Kidney tubule cell (primary cell): ENCODE measurements at regions not wholly inside any gene's neighbourhood (a gene's known extent, or its start where the extent isn't known, plus 50 kb on each side); places are given as distances from the start of the nearest gene placed in this dataset.

ENCODE experiments used
- DNase-seq: peaks from one replicate; pipeline ENCODE4 v3.0.0-alpha.2; 2018; ENCODE audit warnings: low spot score

GRCh38 chr11:113579292-113579940, 104.2 kb upstream of the DRD2 start:
- DNase-seq: no peak

DNA sequence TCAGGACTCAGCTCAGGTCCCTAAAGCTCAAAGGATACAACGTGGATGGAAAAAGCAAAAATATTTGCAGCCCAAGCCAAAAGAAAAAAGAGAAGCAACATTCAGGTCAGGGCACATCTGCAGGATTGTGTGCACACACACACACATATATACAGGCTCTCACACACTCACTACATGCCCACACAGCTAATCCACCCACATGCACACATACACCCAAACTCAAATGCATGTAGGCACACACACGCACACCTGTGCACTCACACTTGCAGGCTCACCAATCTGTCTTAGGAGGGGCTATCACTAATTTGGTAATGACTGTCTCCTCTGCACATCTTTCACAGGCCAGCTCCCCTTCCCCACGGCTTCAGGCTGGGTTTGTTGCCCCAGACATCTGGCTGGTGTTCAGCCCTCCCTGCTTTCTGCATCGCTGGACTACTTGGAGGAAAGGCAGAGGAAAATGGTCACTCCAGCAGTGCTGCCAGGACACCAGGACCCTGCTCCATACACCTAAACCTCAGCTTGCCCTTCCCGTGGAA, 103.6 kb upstream of the DRD2 start:
- DNase-seq: no peak

DNA sequence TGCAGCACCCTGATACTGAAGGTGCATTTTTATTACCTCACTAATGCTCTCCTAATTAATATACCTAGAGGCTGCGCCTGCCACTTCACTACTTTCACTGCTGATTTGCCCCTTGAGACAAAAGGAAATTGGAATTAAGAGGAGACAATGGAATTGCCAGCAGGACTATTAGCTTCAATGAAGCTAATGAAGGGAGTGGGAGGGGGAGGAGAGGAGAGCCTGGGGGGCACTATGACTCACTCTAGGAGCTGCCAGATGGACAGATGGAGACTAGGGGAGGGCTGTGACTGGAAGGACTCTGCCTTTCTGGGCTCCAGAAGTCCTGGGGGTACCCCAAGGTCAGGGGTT, 102.8 kb upstream of the DRD2 start:
- no peak for DNase-seq

DNA sequence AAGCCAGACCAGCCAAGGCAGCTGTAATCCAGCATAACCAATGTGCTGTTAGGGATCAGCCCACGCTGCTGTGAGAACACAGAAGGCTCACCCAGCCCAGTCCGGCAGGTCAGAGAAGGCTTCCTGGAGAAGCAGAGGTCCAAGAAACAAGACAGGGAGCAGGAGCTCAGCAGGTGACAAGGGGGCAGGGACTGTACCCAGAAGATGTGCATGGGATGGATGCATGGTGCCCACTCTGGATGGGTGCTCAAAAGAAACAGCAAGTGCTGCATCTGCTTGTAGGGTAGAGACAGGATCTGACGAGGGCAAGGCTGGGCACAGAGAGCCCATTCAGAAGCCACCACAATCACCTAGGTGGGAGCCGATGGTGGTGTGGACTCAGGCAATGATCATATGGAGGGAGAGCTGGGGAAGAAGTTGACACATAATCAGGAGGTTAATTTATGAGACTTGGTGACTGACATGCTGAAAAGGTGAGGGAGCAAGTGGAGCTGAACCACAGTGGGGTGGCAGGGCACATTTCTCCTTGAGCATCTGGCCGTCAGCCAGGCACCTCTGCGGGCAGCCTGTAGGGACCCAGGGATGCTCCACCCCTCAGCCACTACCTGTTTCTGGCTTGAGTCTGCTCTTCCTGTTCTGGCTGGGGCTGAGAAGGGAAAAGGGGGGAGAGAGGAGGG, 102.3 kb upstream of the DRD2 start:
- DNase-seq: peak; percentile 63

DNA sequence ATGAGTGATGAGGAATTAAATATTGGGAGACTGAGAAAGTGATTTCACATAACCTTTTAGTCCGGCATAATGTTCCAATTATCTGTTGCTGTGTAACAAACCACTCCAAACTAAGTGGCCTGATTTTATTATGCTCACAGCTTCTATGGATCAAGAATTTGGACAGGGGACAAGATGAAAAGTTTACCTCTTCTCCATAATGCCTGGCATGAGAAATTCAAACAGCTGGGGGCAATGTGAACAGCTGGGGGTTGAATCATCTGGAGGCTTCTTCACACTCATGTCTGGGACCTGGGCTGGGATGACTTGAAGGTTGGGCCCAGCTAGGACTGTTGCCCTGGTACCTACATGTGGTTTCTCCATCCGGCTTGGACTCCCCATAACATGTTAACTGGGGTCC, 99.4 kb upstream of the DRD2 start:
- DNase-seq: no peak

- DNase-seq: no peak
These were observed 99.0 kb upstream of the DRD2 start for GRCh38 chr11:113574171-113574570.

DNA sequence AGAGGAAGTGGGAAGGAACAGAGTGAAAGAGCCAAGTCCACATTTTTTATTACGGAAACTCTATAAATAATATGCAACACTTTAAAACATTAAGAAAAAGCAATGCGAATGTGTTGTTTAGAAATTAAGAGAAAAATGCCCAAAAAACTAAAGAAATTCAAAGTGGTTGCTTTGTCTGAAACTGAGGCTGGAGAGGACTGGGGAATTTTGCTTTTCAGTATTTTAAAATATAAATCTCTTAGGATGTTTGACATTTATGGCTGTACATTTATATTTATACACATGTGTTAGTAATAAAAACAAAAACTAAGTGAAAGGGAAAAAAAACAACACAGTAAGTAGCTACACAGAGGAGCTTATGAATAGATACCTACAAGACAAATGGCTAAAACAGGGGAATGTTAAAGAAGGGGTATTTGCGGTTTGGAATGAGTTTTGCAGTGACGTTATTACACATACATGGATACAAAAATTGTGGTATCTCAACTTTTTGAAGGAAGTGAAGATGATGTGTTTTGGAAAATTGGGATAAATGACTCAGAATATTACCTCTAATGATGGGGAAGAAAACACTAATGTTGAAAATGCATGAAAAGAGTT, 97.0 kb upstream of the DRD2 start:
- no peak for DNase-seq

- DNase-seq: no peak
These were observed 96.3 kb upstream of the DRD2 start for GRCh38 chr11:113571531-113571930.

DNA sequence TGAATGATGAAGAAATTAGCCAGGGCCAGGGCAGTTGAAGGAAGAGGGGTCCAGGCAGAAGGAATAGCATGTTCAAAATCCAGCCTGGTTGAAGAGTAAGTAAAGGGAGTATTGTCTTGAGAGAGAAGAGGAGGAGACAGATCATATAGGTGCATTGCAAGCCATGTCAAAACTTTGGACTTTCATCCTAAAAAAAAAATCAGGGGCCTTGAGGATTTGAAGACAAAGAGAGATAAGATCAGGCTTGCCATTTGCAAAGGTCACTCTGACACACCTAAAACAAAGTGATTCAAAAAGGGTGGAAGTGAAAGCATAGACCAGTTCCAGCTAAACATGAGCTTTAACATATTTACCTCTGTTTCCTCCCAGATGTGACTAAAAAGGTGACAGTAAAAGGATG, 95.7 kb upstream of the DRD2 start:
- DNase-seq: no peak

DNA sequence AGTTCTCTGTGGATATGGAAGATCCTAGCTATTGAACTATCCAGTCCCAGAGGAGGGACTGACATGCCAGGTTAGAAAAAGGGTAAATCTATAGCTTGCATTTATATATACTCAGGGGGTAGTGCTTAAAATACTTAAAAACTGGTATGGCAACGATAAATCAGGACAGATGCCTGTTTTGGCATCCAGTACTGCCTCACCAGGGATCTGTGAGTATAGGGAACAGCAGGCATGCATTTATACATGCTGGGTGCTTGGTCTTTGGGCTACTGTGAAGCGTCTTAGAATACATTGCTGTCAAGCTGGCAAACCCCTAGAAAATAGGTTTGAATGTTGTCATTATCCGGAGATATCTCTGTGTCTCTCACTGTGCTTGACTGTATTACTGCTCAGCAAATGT, 94.2 kb upstream of the DRD2 start:
- no peak for DNase-seq

DNA sequence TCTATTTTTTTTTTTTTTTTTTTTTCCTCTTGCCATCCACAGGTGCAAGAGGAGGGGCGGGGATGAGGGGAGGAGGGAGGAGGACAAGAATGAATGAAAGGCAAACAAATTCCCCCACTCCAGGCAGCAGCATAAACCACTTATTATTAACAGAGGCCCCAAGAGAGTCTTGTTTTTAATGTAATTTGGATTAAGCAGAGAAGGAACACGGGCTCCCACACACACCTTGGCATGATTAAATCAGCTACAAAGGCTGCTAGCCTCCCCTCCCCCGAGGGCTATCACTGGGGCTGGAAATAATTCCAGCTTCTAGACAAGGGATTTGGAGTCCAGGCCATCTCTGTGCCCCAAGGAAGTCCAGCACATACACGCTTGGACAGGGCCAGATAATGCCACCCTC, 93.4 kb upstream of the DRD2 start:
- DNase-seq: no peak

DNA sequence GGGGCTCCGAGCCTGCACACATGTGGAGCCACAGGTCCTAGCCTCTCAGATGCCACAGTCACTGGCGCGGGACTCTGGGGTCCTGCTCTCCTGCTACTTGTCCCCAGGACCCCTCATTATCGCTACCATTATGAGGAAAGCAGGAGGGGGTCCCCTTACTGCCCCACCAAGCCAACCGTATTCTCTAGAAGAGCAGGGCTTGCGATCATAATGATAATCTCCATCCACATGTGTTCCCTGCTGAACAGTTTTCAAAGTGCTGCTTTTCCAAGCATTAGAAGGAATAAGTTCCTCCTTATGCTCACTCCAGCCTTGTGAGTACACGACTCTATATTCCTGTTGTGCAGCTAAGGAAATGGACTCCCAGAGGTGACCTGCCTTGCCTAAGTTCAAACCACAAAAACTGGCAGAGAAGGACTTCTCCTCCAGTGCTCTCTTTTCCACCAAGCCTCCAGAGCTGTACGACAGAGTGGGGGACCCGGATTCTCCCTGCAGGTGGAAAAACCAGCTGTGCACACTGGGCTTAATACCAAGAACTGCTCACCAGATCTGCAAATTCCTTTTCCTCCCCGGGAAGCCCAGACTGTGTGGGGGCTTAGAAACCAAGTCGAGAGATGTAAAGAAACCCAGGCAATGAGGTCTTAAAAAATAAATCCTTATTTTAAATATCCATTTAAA, 92.8 kb upstream of the DRD2 start:
- no peak for DNase-seq

DNA sequence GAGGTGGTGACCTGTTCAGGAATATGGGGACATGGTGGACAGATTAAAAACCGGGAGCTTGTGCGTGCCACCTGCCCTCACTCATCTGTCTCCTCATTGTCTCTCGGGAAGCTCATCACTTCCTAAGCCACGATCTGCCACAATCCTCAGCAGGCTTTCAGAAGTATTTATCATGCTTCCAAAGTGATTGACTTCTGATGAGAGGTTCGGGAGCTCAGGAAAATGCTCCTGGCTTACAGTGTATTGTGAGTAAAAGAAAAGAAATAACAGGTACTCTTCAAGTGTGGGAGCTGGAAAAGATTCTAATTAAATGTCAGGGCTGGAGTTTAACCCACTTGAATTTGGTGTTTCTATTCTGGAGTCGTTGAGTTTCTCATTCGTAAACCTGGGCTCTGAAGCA, 91.9 kb upstream of the DRD2 start:
- DNase-seq: no peak

DNA sequence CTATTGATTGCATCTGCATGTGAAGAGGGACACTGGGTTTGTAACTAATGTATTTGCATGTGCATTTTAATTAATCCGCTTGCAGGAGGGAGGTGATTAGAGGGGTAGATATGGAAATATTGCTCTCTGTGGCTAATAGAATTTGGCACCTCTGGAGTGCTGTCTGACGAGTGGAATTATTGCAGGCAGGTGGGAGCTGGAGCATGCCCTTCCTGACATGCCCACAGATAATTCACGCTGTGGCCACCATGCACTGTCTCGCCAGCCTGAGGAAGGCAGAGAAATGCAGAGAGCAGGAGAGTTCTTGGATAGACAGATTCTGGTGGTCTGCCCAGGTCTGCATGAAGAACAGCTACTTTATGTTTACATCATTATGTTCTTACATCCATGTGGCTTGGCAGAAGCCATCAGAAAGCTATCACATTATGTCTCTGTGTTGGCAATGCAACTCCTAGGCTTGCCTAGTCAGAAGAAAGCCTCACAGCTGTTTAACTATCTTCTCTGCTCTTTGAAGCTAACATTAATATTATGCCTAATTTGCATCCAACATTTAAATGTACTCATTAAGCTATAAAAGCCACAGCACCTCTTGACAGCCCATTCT, 89.4 kb upstream of the DRD2 start:
- no peak for DNase-seq

- no peak for DNase-seq
These were observed 88.7 kb upstream of the DRD2 start for GRCh38 chr11:113563766-113564526.

- DNase-seq: no peak
These were observed 87.8 kb upstream of the DRD2 start for GRCh38 chr11:113562981-113563461.

- no peak for DNase-seq
These were observed 87.4 kb upstream of the DRD2 start for GRCh38 chr11:113562576-113562975.

- no peak for DNase-seq
These were observed 82.7 kb upstream of the DRD2 start for GRCh38 chr11:113557926-113558325.

- no peak for DNase-seq
These were observed 80.8 kb upstream of the DRD2 start for GRCh38 chr11:113556036-113556435.

- no peak for DNase-seq
These were observed 79.9 kb upstream of the DRD2 start for GRCh38 chr11:113555071-113555619.

DNA sequence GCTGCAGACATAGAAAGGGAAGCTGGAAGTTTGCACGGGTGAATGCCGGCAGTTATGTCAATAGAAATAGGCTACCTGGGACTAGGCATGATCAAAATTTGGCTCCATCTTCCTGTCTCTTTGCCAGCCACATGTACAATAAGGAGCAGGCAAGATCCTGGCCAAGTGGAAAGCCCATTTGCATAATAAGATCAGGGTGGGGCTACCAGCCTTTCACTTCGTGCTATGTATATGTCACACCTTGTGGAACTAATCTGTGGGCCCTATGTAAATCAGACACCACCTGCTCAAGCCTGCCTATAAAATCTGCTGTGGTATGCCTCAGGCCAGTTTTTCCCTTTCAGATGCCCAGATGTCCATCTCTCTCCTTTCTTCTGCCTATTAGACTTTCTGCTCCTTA, 79.3 kb upstream of the DRD2 start:
- DNase-seq: no peak
